GM19467 (cell line): ENCODE measurements at regions not wholly inside any gene's neighbourhood (a gene's known extent, or its start where the extent isn't known, plus 50 kb on each side); places are given as distances from the start of the nearest gene placed in this dataset.

ENCODE experiments used
- ATAC-seq: cut with Tn5 transposase; IDR thresholded peaks from one replicate; pipeline ENCODE4 v1.9.1; 2021; ENCODE audit warnings: mild to moderate bottlenecking, moderate library complexity; ENCODE audit not compliant: unreplicated experiment

- no peak for ATAC-seq
Observed at GRCh38 chr19:28024920-28025319, 1188.0 kb downstream of the UQCRFS1 start.

DNA sequence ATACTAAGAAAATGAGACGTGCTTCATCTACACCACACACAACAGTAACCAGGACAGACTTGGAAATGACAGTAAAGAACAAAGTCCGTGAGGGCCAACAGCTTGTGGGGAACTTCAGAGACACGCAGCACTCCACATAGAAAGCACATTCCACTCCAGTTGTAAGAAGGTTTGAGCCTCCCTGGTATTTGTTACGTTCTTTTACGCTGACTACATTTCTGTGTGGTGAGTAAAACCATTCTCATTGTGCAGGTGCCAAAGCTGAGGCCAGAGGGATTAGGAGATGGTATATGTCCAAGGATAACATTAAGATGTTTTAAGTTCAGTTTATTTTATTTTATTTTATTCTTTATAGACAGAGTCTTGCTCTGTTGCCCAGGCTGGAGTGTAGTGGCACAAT is 1189.9 kb downstream of the UQCRFS1 start:
- no peak for ATAC-seq

- ATAC-seq: no peak
Observed at GRCh38 chr19:28022506-28022905, 1190.4 kb downstream of the UQCRFS1 start.

GRCh38 chr19:28021259-28022185 is 1191.4 kb downstream of the UQCRFS1 start:
- no peak for ATAC-seq

- ATAC-seq: no peak
Observed at GRCh38 chr19:28020619-28021258, 1192.2 kb downstream of the UQCRFS1 start.

GRCh38 chr19:28019901-28020300 is 1193.0 kb downstream of the UQCRFS1 start:
- no peak for ATAC-seq

DNA sequence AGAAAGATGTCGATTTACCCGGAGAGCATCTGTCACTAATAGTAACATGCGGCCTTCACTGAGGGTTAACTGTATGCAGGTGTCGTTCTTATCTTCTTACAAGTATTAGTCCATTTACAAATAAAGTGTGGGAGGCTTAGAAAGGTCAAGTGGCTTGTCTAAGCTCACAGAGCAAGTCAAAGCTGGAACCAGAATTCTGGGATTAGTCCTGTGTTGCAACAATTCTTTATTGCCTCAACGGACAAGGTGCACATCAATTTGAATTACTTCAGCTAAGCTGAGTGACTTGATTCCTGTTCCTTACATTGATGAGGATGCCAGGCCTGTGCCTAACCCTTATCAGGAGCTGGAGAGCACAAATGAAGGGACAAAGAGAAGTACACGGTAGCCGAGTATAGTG is 1193.6 kb downstream of the UQCRFS1 start:
- no peak for ATAC-seq

DNA sequence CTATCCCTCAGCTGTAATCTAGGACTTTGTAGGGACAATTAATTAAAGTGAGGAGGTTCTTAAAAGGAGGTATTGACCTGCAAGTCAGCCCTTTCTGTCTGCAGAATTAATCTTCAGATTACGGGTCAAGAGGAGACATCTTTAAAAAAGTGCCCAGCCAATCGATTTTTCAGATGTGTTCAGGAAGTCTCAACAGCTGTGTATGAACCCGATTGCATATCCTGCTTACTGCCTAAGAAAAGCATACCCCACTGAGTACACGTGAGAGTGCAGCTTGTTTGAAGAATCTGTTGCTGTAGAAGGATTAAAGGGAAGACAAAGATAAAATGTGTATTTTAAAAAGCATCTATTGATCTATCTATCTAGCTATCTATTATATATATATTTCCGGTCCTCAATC is 1194.5 kb downstream of the UQCRFS1 start:
- ATAC-seq: no peak

DNA sequence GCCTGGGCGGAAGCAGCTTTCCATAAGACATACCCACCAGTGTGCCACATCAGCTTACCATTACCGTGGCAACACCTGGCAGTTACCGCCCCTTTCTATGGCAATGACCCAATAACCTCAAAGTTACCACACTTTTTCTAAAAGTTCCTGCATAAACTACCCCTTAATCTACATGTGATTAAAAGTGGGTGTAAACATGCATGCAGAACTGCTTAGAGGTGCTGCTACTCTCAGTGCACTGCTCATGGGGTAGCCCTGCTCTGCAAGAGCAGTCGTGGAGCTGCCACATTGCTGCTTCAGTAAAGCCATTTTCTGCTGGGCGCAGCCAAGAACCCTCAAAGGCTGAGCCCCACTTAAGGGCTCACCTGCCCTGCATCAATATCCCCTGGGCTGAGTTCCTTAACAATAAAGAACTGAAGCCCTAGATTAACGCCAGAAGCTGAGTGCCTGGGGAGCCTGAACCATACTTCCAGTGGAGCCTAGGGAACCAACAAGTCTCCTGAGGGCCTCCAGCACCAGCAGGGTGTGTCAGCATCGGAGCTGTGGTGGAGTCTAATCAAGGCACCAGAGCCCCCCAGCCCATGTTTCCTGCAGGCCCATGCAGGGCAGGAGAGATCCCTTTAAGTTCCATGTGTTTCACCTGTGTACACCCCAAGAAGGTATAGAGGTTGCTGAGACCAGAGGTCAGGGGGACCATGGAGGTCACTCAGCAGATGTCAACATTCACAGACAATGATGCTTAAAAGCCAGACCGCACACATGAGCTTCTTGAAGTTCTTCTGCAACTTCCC is 1198.1 kb downstream of the UQCRFS1 start:
- no peak for ATAC-seq

DNA sequence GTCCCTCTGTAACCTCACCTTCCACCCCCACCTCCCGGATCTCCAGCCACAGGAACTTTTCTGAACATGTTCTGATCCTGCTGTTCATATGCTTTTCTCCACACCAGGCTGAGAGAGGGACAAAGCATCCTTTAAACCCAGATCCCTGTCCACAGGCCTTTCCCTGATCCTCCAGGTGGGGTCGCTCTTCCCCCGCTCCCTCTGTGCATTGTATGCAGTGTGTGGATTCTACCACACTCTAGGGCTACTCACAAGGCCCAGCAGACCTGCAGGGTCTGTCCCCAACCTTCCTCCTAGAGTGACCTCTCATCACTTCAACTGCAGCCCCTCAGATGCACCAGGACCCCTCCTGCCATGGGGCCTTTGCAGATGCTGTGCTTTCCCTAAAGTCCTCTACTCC is 1200.6 kb downstream of the UQCRFS1 start:
- no peak for ATAC-seq

DNA sequence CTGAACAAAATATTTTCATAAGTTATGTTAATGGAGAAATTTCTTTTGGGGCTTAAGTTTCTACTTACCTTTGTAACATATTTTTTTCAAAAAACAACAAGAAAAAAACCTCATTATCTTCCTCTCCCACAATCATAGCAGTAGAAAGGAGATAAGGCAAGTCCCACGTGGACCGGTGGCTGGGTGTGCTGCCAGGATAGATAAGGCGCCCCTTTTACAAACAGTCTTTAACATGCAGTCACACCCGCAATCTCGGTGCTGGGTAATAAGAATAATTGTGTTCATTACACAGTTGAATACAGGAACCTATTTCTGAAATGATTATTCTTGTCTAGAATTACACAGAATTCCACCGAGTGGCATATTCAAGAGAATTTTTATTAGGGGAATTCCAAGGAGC is 1202.3 kb downstream of the UQCRFS1 start:
- ATAC-seq: no peak

- no peak for ATAC-seq
Observed at GRCh38 chr19:28009696-28010095, 1203.3 kb downstream of the UQCRFS1 start.

- no peak for ATAC-seq
Observed at GRCh38 chr19:28008695-28009094, 1204.3 kb downstream of the UQCRFS1 start.

DNA sequence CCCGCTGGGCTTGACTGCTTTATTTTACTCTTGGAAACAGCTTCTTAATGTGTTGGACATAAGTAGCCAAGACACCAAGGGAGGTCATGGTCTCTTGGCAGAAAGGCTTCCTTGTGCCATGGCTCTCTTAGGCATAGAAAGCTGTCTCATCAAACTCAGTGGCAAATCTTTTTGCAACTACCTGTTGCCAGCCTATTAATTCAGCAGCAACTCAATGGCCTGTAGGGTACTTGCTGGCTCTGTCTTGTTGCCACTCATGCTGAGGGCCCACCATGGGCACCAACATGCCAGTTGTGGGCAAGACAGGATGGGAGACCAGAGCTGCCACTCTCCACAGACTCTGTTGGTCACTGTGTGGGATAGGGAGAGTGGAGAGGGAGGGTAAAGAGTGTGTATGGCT is 1209.4 kb downstream of the UQCRFS1 start:
- no peak for ATAC-seq

DNA sequence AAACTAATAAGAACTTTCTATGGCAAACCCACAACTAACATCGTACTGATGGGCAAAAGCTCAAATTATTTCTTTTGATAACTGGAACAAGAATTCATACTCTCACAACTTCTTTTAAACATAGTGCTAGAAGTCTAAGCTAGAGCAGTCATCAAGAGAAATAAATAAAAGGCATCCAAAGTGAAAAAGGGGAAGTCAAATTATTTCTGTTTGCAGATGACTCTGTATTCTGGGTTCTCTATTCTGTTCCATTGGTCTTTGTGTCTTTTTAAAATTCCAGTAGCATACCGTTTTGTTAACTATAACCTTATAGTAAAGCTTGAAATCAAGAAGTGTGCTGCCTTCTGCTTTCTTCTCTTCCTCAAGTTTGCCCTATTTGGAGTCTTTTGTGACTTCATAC is 1215.9 kb downstream of the UQCRFS1 start:
- no peak for ATAC-seq

DNA sequence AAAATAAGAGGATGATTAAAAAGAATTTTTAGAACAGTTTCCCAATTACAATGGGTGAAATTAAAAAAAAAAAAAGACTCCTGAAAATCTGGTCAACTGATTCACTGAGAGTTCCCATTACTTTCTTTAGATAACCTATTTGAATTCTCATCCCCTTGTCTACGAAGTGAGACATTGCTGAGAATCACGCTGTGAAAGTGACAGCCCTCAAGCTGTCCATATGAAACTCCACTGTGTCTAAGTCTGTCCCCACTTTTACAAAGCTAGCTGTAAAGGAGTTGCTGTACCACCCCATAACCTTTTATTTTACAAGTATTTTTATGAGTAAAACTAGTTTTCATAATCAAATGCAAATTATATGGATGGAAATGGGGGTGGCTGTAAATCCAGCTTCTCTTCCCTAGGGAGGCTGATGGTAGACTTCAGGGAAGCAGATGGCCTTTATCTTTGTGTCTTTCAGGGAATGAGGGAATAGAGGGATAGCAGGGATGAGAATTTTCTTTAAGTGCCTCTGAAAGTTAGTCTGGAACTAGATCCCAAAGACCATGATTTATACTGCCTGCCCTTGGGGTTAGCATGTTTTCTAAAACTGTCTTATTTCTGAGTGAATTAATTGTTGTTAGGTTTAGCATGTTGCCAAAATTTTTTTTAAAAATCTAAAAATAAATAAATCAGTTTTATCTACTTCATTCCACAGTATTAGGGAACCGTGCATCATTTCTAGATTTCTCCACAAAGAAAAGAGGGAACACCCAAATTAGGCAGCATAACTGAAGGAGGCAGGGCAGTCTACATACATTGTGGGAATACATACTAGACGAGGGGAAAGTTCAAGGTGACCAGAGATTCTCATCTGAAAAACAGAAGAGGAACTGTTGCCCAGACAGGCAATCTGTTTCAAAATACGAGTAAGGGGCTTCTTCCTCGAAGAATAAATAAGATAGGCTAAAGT is 1219.1 kb downstream of the UQCRFS1 start:
- no peak for ATAC-seq

DNA sequence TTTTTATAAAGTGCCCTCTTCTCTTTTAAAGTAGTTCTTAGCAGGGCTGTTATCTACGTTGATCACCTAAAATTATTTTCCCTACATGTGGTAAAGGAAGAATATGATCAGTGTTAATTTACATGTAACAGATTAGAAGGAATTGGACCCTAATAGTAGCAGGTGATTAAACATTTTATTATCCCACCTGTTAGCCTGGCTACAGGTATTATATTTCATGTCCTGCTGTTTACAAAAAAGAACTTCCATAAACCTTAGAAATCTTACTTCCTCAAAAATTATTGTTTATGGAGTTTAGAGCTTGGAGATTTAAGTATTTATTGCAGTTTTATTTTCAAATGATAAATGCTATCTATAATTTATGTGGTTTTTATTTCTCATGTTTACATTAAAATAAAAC is 1226.7 kb downstream of the UQCRFS1 start:
- ATAC-seq: no peak

GRCh38 chr19:27975419-27976005 is 1237.4 kb downstream of the UQCRFS1 start:
- no peak for ATAC-seq

DNA sequence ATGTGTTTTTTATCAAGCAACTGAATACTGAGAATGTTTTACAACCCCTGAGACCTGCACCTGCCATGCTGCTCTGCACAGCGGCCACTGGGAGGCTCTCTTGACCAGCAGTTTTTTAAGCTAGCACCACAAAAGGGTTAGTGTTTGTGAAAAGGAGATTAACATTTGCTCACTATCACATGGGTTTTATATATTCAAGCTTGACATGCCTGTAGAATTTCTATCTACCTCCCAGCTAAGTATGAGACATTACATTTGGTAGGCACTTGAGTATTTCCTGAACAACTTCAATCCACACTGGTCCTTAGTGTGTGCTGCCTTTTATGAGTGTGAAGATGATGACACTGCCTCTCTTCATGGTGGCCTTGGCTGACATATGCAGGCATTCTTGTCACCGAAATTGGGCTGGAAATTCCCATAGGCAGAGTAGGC is 1238.9 kb downstream of the UQCRFS1 start:
- no peak for ATAC-seq
